ENCODE measurements at regions not wholly inside any gene's neighbourhood (a gene's known extent, or its start where the extent isn't known, plus 50 kb on each side); places are given as distances from the start of the nearest gene placed in this dataset.
A peak's percentile ranks its signal among the peaks of the same experiment; 100 is the strongest.

DNA sequence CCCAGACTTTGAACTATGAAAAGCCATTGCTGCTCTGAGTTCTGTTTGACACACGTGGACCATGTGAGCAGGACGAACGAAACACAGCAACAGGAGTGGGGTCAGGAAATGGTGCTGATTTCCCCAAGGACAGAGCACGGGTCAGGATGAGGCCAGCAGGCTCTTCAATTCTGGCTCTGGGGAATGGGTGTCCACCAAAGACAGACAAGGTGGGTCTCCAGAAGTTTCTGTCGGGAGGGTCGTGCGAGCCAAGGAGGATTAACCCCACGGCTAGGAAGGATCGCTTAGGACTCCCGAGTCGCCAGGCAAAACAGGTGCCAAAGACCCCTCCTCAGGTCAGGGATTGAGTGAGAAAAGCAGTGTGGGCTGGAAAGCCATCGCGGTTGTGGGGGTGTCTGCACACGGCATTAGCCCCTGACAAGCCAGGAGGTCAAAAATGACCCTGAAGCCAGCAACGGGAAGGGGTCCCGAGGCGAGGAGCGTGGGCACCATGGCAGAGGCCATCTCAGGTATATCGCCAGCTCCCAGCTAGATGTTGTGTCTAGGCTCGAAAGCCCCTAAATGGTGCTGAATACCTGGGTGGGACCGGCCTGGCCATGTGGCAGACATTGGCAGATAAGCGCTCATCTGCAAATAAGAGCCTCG is 213.9 kb upstream of the SALL3 start:
- H3K36me3 Mint-ChIP-seq (ENCODE audit: low read depth) = no peaks in the 10 kb centered on the region
- DNase-seq = no peak
- peaks cover 7% of the 10 kb centered on the region for H3K27me3 Mint-ChIP-seq (ENCODE audit: low read depth, poor library complexity)
- TF ChIP-seq, protein P1, sequence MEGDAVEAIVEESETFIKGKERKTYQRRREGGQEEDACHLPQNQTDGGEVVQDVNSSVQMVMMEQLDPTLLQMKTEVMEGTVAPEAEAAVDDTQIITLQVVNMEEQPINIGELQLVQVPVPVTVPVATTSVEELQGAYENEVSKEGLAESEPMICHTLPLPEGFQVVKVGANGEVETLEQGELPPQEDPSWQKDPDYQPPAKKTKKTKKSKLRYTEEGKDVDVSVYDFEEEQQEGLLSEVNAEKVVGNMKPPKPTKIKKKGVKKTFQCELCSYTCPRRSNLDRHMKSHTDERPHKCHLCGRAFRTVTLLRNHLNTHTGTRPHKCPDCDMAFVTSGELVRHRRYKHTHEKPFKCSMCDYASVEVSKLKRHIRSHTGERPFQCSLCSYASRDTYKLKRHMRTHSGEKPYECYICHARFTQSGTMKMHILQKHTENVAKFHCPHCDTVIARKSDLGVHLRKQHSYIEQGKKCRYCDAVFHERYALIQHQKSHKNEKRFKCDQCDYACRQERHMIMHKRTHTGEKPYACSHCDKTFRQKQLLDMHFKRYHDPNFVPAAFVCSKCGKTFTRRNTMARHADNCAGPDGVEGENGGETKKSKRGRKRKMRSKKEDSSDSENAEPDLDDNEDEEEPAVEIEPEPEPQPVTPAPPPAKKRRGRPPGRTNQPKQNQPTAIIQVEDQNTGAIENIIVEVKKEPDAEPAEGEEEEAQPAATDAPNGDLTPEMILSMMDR (IDR thresholded peaks at IDR 0.05) = no peak
- peaks cover 22% of the 10 kb centered on the region for H3K4me1 Mint-ChIP-seq
- H3K27ac Mint-ChIP-seq = no peak overlapping the region
- no peak overlapping the region for H3K4me3 Mint-ChIP-seq
- peaks cover 8% of the 10 kb centered on the region for H3K9me3 Mint-ChIP-seq

DNA sequence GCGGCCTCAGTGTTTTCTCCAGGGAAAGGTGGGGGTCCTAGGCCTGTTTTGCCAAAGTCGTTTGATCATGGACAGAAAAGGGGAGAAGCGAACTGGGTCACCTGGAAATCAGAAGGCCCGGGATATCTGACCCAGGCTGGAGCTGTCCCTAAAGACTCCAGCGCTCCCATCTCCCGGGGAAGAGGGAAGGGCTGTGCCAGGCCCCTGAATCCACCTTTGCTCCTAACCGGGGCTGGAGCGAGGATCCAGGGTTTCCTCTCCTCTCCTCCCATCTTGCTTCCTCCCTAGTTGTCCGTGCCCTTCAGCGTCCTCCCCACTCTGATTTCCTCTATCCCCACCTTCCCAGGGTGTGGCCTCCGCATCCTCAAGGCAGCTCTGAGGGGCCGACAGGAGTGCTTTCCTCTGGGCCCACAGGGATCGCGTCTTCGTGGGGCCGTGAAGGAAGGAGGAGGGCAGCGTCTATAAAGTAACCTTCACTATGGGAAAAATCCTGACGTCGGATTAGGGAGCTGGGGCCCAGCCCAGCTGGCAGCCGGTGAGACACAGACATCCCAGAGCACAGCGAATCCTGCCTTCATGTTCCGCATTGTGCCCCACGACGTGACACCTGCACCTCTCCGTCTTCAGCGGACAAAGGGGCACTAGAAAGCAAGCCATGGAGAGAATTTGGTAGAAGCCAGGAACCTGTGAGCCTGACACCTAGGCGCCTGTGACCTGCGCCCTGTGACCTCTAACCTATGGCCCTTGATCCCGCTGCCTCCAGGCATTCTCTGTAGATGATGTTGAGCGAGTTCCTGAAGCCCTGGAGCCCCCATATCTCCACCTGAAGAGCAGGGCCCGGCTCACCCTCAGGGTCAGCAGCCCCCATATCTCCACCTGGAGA is 212.7 kb upstream of the SALL3 start:
- peaks cover 32% of the 10 kb centered on the region for H3K4me1 Mint-ChIP-seq
- H3K36me3 Mint-ChIP-seq (ENCODE audit: low read depth) = no peaks in the 10 kb centered on the region
- H3K27me3 Mint-ChIP-seq (ENCODE audit: low read depth, poor library complexity) = peaks cover 4% of the 10 kb centered on the region
- TF ChIP-seq, protein P1 (IDR thresholded peaks at IDR 0.05) = no peak
- no peak for DNase-seq
- no peak overlapping the region for H3K27ac Mint-ChIP-seq
- H3K9me3 Mint-ChIP-seq = peaks cover 8% of the 10 kb centered on the region
- no peak overlapping the region for H3K4me3 Mint-ChIP-seq

DNA sequence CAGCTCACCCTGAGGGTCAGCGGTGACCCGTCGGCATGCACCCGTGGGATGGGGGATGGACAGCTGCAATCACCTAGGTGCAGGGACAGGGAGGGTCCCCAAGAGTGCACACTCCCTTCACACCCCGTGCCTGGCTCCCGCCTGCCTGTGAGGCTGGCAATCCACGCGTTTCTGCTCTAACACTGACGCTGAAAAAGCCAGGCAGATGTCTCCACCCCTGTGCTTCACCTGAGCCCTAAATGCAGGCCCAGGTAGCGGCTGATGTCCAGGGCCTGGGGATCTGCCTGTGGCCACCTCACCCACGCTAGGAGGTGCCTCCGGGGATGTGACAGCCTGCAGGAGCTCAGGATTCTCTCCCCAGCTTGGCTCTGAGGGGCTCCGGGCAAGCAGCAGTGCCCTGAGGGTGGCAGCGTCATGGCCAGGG is 212.0 kb upstream of the SALL3 start:
- TF ChIP-seq, protein P1 (IDR thresholded peaks at IDR 0.05) = no peak
- H3K27ac Mint-ChIP-seq = no peak overlapping the region
- H3K4me1 Mint-ChIP-seq = peaks cover 37% of the 10 kb centered on the region
- H3K27me3 Mint-ChIP-seq (ENCODE audit: low read depth, poor library complexity) = peaks cover 4% of the 10 kb centered on the region
- H3K36me3 Mint-ChIP-seq (ENCODE audit: low read depth) = no peaks in the 10 kb centered on the region
- no peak overlapping the region for H3K4me3 Mint-ChIP-seq
- DNase-seq = no peak
- peaks cover 4% of the 10 kb centered on the region for H3K9me3 Mint-ChIP-seq

DNA sequence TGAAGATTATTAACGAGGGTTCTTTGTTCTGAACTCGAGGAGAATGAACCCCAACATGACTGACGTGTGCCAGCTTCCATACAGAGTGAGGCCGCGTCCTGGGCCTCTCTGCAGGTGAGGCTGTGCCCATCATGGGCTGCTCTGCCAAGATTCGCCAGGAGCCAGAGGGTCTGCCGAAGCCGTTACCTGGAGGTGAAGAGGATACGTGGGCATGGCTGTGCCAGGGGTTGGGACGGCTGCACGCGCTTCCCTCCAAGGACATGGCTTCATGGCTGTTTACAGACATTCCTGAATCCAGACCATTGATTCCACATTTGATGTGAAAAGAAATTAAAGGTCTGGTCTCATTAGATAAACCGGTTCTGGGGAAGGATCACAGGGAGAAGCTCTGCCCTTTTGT is 211.4 kb upstream of the SALL3 start:
- no peaks in the 10 kb centered on the region for H3K9me3 Mint-ChIP-seq
- no peak overlapping the region for H3K4me3 Mint-ChIP-seq
- TF ChIP-seq, protein P1 (IDR thresholded peaks at IDR 0.05) = no peak
- H3K4me1 Mint-ChIP-seq = peaks cover 37% of the 10 kb centered on the region
- H3K27me3 Mint-ChIP-seq (ENCODE audit: low read depth, poor library complexity) = peaks cover 4% of the 10 kb centered on the region
- H3K36me3 Mint-ChIP-seq (ENCODE audit: low read depth) = no peaks in the 10 kb centered on the region
- DNase-seq = no peak
- H3K27ac Mint-ChIP-seq = peak overlapping the region; percentile 53

DNA sequence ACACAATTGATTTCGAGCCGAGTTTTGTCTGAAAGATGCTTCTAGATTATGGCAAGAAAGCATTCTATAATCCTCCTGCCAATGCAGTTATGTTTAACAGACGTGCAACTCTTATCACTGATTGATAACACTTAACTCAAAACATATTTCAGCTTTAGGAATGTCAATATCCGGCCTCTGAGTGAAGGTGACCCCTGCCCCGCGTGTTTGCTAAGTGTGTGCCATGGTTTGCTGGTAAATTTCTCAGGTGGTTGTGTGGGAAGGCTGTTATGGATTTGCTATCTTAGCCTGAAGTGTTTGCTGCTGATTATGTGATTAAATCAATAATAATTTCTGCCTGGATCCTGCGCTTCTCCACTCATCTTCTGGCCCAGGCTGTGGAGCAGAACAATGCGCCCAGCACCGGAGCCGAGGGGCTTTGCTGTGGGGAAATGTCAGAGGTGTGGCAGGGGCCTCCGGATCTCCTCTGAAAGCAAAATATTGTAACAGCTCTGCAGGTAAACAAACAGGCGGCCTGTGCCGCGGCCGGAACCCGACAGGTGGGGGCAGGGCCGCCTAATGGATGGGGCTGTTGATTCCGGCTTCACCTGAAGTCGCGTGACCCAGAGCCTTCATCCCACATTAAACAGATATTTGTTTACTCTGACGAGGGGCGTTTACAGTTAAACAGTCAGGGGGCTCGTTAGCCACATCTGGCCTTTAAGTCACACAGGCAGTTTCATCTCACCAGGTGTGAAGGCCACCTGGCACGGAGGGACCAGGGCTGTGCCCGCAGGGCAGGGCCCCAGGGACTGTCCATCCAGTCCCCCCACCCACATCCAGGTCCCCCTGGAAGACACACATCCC is 210.7 kb upstream of the SALL3 start:
- no peak for DNase-seq
- peaks cover 37% of the 10 kb centered on the region for H3K4me1 Mint-ChIP-seq
- H3K9me3 Mint-ChIP-seq = no peaks in the 10 kb centered on the region
- peaks cover 4% of the 10 kb centered on the region for H3K27me3 Mint-ChIP-seq (ENCODE audit: low read depth, poor library complexity)
- TF ChIP-seq, protein P1 (IDR thresholded peaks at IDR 0.05) = no peak
- H3K36me3 Mint-ChIP-seq (ENCODE audit: low read depth) = no peaks in the 10 kb centered on the region
- peak overlapping the region; percentile 53 for H3K27ac Mint-ChIP-seq
- no peak overlapping the region for H3K4me3 Mint-ChIP-seq
